H1 (cell line): ENCODE measurements at regions not wholly inside any gene's neighbourhood (a gene's known extent, or its start where the extent isn't known, plus 50 kb on each side); places are given as distances from the start of the nearest gene placed in this dataset.
A peak's percentile ranks its signal among the peaks of the same experiment; 100 is the strongest.

Experiments used
- CTCF ChIA-PET: fragments of 300-600 bp; sonication (Branson Sonifier 250); formaldehyde crosslinking; loops from one replicate; lab custom pipeline; 2021; ENCODE audit not compliant: partially characterized antibody; lab: Charles Lee
- POLR2A ChIA-PET: fragments of 300-600 bp; sonication (Branson Sonifier 250); formaldehyde crosslinking; loops from one replicate; lab custom pipeline; 2021; ENCODE audit warnings: inconsistent platforms; ENCODE audit not compliant: partially characterized antibody; lab: Charles Lee
- DNase-seq, 2 experiments: peaks; one replicate each; pipeline versions ENCODE4 v3.0.0 to v3.0.0-alpha.2; 2010 to 2022; ENCODE audit warnings: low spot score in 2 of 2, low read depth in 1 of 2, mixed read lengths in 1 of 2
- FAIRE-seq: peaks from 2 replicates; lab custom pipeline; 2011; peaks lifted over from hg19 to GRCh38; lab: Jason Lieb, UNC
- H2AFZ ChIP-seq: 2 replicates; pipeline ENCODE4 v1.8.1; 2012; ENCODE audit warnings: low read length, inconsistent platforms
- H2AK5ac ChIP-seq: 2 replicates; pipeline ENCODE4 v1.6.1; 2013; ENCODE audit warnings: low read depth, low read length
- H2BK120ac ChIP-seq: replicated peaks from 2 replicates; pipeline ENCODE3; 2013; ENCODE audit warnings: low read depth, low read length, inconsistent platforms
- H2BK12ac ChIP-seq: 2 replicates; pipeline ENCODE4 v1.6.1; 2013; ENCODE audit warnings: low read depth, low read length
- H2BK15ac ChIP-seq: 2 replicates; pipeline ENCODE4 v1.6.1; 2013; ENCODE audit warnings: low read length
- H2BK20ac ChIP-seq: 2 replicates; pipeline ENCODE4 v1.6.1; 2013; ENCODE audit warnings: low read length
- H2BK5ac ChIP-seq: 2 replicates; pipeline ENCODE4 v1.6.1; 2013; ENCODE audit warnings: low read depth, low read length
- H3K14ac ChIP-seq: 2 replicates; pipeline ENCODE4 v1.6.1; 2013; ENCODE audit warnings: inconsistent platforms; ENCODE audit not compliant: insufficient read length
- H3K18ac ChIP-seq: 2 replicates; pipeline ENCODE4 v1.6.1; 2013; ENCODE audit warnings: low read length; ENCODE audit errors: extremely low read depth
- H3K23ac ChIP-seq: 2 replicates; pipeline ENCODE4 v1.6.1; 2013; ENCODE audit warnings: inconsistent platforms; ENCODE audit not compliant: insufficient read length
- H3K23me2 ChIP-seq: 2 replicates; pipeline ENCODE4 v1.6.1; 2013; ENCODE audit warnings: low read depth, low read length
- H3K27ac ChIP-seq: 2 replicates; pipeline ENCODE4 v1.6.1; 2011; ENCODE audit warnings: low read depth, low read length, inconsistent platforms
- H3K27me3 ChIP-seq, 4 experiments: replicated peaks in 1 of 4; 1 replicate in 1 of 4; 2 replicates in 3 of 4; pipeline versions ENCODE4 v1.6.1 to v1.8.1; 2011 to 2013; ENCODE audit warnings: low read length in 3 of 4, mild to moderate bottlenecking in 3 of 4, inconsistent platforms in 2 of 4, mixed read lengths in 2 of 4, moderate library complexity in 1 of 4; ENCODE audit not compliant: control insufficient read depth in 3 of 4, insufficient read depth in 3 of 4; ENCODE audit errors: extremely low read depth in 1 of 4
- H3K36me3 ChIP-seq, 4 experiments: 2 replicates each; pipeline versions ENCODE4 v1.6.1 to v1.8.1; 2011 to 2013; ENCODE audit warnings: mild to moderate bottlenecking in 4 of 4, low read length in 3 of 4, moderate library complexity in 2 of 4, control low read depth in 1 of 4, inconsistent platforms in 1 of 4; ENCODE audit not compliant: insufficient read depth in 4 of 4, control insufficient read depth in 2 of 4
- H3K4ac ChIP-seq: replicated peaks from 2 replicates; pipeline ENCODE3; 2013; ENCODE audit warnings: low read length, low read depth, mixed read lengths, inconsistent platforms; ENCODE audit not compliant: insufficient read length
- H3K4me1 ChIP-seq, 4 experiments: replicated peaks in 1 of 4; 1 replicate in 1 of 4; 2 replicates in 3 of 4; pipeline versions ENCODE4 v1.6.1 to v1.8.1; 2011 to 2013; ENCODE audit warnings: low read length in 3 of 4, inconsistent platforms in 2 of 4, mixed read lengths in 1 of 4; ENCODE audit not compliant: insufficient read depth in 4 of 4, control insufficient read depth in 3 of 4
- H3K4me2 ChIP-seq, 2 experiments: 2 replicates each; pipeline versions ENCODE4 v1.6.1 to v1.8.1; 2011 to 2013; ENCODE audit warnings: low read depth in 2 of 2, low read length in 2 of 2, control low read depth in 1 of 2, inconsistent platforms in 1 of 2, mild to moderate bottlenecking in 1 of 2; ENCODE audit not compliant: insufficient read depth in 1 of 2
- H3K4me3 ChIP-seq, 4 experiments: fragments of 200-600, 300-600 bp in 1 of 4; sonication (generic), shearing (Covaris generic), sonication (Bioruptor Twin) in 1 of 4; 2 replicates each; pipeline versions ENCODE4 v1.5.1 to v1.8.1; 2011 to 2016; ENCODE audit warnings: low read length in 4 of 4, low read depth in 3 of 4, control low read depth in 2 of 4, inconsistent platforms in 2 of 4, mild to moderate bottlenecking in 2 of 4, mixed read lengths in 1 of 4, moderate library complexity in 1 of 4; ENCODE audit not compliant: insufficient read depth in 2 of 4; ENCODE audit errors: extremely low read depth in 1 of 4
- H3K56ac ChIP-seq: replicated peaks from 2 replicates; pipeline ENCODE3; 2013; ENCODE audit warnings: low read depth, mild to moderate bottlenecking, mixed read lengths, low read length, inconsistent platforms; ENCODE audit not compliant: insufficient read length
- H3K79me1 ChIP-seq: 2 replicates; pipeline ENCODE4 v1.6.1; 2013; ENCODE audit warnings: low read depth, low read length, control low read depth
- H3K79me2 ChIP-seq, 2 experiments: 2 replicates each; pipeline versions ENCODE4 v1.6.1 to v1.8.1; 2012 to 2013; ENCODE audit warnings: low read length in 2 of 2, mild to moderate bottlenecking in 2 of 2, inconsistent platforms in 1 of 2; ENCODE audit not compliant: insufficient read depth in 2 of 2, control insufficient read depth in 1 of 2
- H3K9ac ChIP-seq, 4 experiments: replicated peaks in 1 of 4; 1 replicate in 1 of 4; 2 replicates in 3 of 4; pipeline versions ENCODE4 v1.6.1 to v1.8.1; 2011 to 2013; ENCODE audit warnings: low read depth in 3 of 4, low read length in 3 of 4, control low read depth in 2 of 4, mild to moderate bottlenecking in 2 of 4, moderate library complexity in 2 of 4, inconsistent platforms in 1 of 4; ENCODE audit errors: extremely low read depth in 1 of 4
- H3K9me3 ChIP-seq, 2 experiments: 2 replicates each; pipeline versions ENCODE4 v1.6.1 to v1.8.1; 2012 to 2013; ENCODE audit warnings: mild to moderate bottlenecking in 2 of 2, moderate library complexity in 2 of 2, control low read depth in 1 of 2, inconsistent platforms in 1 of 2, low read depth in 1 of 2, low read length in 1 of 2, mixed read lengths in 1 of 2; ENCODE audit not compliant: insufficient read depth in 2 of 2
- H4K20me1 ChIP-seq, 2 experiments: replicated peaks in 1 of 2; 2 replicates each; pipeline versions ENCODE3 to v1.8.1; 2011 to 2013; ENCODE audit warnings: inconsistent platforms in 2 of 2, low read length in 2 of 2, mild to moderate bottlenecking in 1 of 2; ENCODE audit not compliant: insufficient read depth in 2 of 2, control insufficient read depth in 1 of 2
- H4K5ac ChIP-seq: 2 replicates; pipeline ENCODE4 v1.6.1; 2013; ENCODE audit warnings: low read length, low read depth, mixed read lengths, inconsistent platforms; ENCODE audit not compliant: insufficient read length
- H4K8ac ChIP-seq: 2 replicates; pipeline ENCODE4 v1.8.0; 2013; ENCODE audit warnings: mild to moderate bottlenecking, moderate library complexity, low read length, inconsistent platforms; ENCODE audit not compliant: insufficient read depth; ENCODE audit errors: extremely low read depth
- H4K91ac ChIP-seq: replicated peaks from 2 replicates; pipeline ENCODE3; 2013; ENCODE audit warnings: low read length, mixed read lengths, inconsistent platforms; ENCODE audit not compliant: insufficient read length
- BACH1 ChIP-seq: IDR thresholded peaks from 2 replicates; pipeline ENCODE4 v1.6.1; 2012; ENCODE audit warnings: low read length, improper control_type of control experiment
- CREB1 ChIP-seq: IDR thresholded peaks from 2 replicates; pipeline ENCODE4 v1.6.1; 2012; ENCODE audit warnings: inconsistent platforms
- CTBP2 ChIP-seq: IDR thresholded peaks from 2 replicates; pipeline ENCODE4 v1.7.0; 2011; ENCODE audit warnings: borderline replicate concordance, mild to moderate bottlenecking, moderate library complexity, mixed read lengths, low read length; ENCODE audit not compliant: insufficient read depth, insufficient read length
- E2F6 ChIP-seq: IDR thresholded peaks from 2 replicates; pipeline ENCODE4 v1.6.1; 2012; ENCODE audit warnings: inconsistent platforms
- EGR1 ChIP-seq: IDR thresholded peaks from 2 replicates; pipeline ENCODE4 v1.6.1; 2011; ENCODE audit warnings: low read depth, low read length, borderline replicate concordance
- EZH2 ChIP-seq: fragments of 200-600 bp; sonication (generic); IDR thresholded peaks from 2 replicates; pipeline ENCODE4 v1.7.1; 2012; ENCODE audit warnings: low read depth, mild to moderate bottlenecking, moderate library complexity, low read length, inconsistent platforms; ENCODE audit not compliant: severe bottlenecking
- FOSL1 ChIP-seq: IDR thresholded peaks from 2 replicates; pipeline ENCODE4 v1.6.1; 2011; ENCODE audit warnings: mild to moderate bottlenecking, low read depth, low read length, moderate library complexity; ENCODE audit not compliant: insufficient read depth
- NRF1 ChIP-seq: IDR thresholded peaks from 2 replicates; pipeline ENCODE4 v1.6.1; 2011; ENCODE audit warnings: mild to moderate bottlenecking, low read depth, low read length, improper control_type of control experiment
- RFX5 ChIP-seq: IDR thresholded peaks from 2 replicates; pipeline ENCODE4 v1.6.1; 2011; ENCODE audit warnings: low read depth, low read length, improper control_type of control experiment, borderline replicate concordance
- SIX5 ChIP-seq: IDR thresholded peaks from 2 replicates; pipeline ENCODE4 v1.6.1; 2011; ENCODE audit warnings: mild to moderate bottlenecking, low read depth, low read length
- SP2 ChIP-seq: IDR thresholded peaks from 2 replicates; pipeline ENCODE4 v1.6.1; 2012; ENCODE audit warnings: mild to moderate bottlenecking, low read length, inconsistent platforms
- TCF12 ChIP-seq: IDR thresholded peaks from 2 replicates; pipeline ENCODE4 v1.6.1; 2011; ENCODE audit warnings: low read depth, mild to moderate bottlenecking, low read length
- YY1 ChIP-seq: IDR thresholded peaks from 2 replicates; pipeline ENCODE4 v1.6.1; 2011; ENCODE audit warnings: low read depth, mild to moderate bottlenecking, low read length
- WGBS, 2 experiments: shearing (Covaris generic) in 1 of 2; methylation state at CpG; one replicate each; pipeline versions ENCODE4 v1.1.6 to v1.1.7; 2013 to 2015; ENCODE audit warnings: low lambda C conversion rate in 2 of 2, mixed read lengths in 2 of 2, inconsistent platforms in 1 of 2, low coverage in 1 of 2, missing lambda C conversion rate in 1 of 2; ENCODE audit not compliant: insufficient replicate concordance in 2 of 2, insufficient coverage in 1 of 2, insufficient read length in 1 of 2; ENCODE audit errors: extremely low coverage in 1 of 2, missing lambda C conversion rate in 1 of 2; 5-methylcytosine and 5-hydroxymethylcytosine counted together

GRCh38 chr7:155228894-155229293, 68.8 kb upstream of the INSIG1 start:
- H3K79me1 ChIP-seq: no peaks in the 10 kb centered on the region
- no peaks in the 10 kb centered on the region for H3K79me2 ChIP-seq
- H2BK5ac ChIP-seq: no peak overlapping the region
- H3K9ac ChIP-seq: no peak overlapping the region
- no peaks in the 10 kb centered on the region; a peak in 1 of 4 replicates for H3K9me3 ChIP-seq
- peak overlapping the region; percentile 78; the same call in 1 of the 2 replicates for H3K18ac ChIP-seq
- H3K27ac ChIP-seq: no peak overlapping the region
- H3K36me3 ChIP-seq: no peaks in the 10 kb centered on the region
- H4K8ac ChIP-seq: no peak overlapping the region
- H2BK120ac ChIP-seq: peak overlapping the region; percentile 39
- no peaks in the 10 kb centered on the region for H4K20me1 ChIP-seq
- no peaks in the 10 kb centered on the region for H3K23me2 ChIP-seq
- FAIRE-seq (no peak), DNase-seq (no peak)
- no peak overlapping the region for H3K56ac ChIP-seq
- H3K4ac ChIP-seq: peak overlapping the region; percentile 80
- H3K23ac ChIP-seq: no peak overlapping the region
- 84% methylated on average over 9 of the region's 9 CpGs; no CpG with 5 or more reads in 1 of the 2 experiments for WGBS, 2 experiments
- peak overlapping the region; percentile 34 for H4K91ac ChIP-seq
- no peak overlapping the region for H3K4me3 ChIP-seq
- POLR2A ChIA-PET: no interaction called here
- 0 out of 2 replicates have a peak overlapping the region, but pooled peaks have one; percentile 77 for H2BK20ac ChIP-seq
- H2AFZ ChIP-seq: no peak overlapping the region
- H4K5ac ChIP-seq: peak overlapping the region; percentile 12
- no peak overlapping the region for H3K14ac ChIP-seq
- H2BK15ac ChIP-seq: 0 out of 2 replicates have a peak overlapping the region, but pooled peaks have one; percentile 88
- H2BK12ac ChIP-seq: peak overlapping the region; percentile 72
- H2AK5ac ChIP-seq: peak overlapping the region; percentile 77; the same call in 1 of the 2 replicates
- peaks cover 0 to 23% (median 18%) of the 10 kb centered on the region in 4 experiments; a peak in 6 of 7 replicates for H3K4me1 ChIP-seq
- peaks cover 0 to 15% (median 7%) of the 10 kb centered on the region in 4 experiments; a peak in 5 of 7 replicates for H3K27me3 ChIP-seq
- CTCF ChIA-PET: interaction anchor here (1.6 to 1.8 kb wide), 2 partner anchors 11 to 39 kb away, joined by 5 to 10 read pairs; no protein-coding TSS in a partner anchor
- no peak overlapping the region for H3K4me2 ChIP-seq
- no peak for TF ChIP-seq TCF12
- no peak for TF ChIP-seq SIX5
- no peak for TF ChIP-seq EZH2
- TF ChIP-seq E2F6: no peak
- no peak for TF ChIP-seq FOSL1
- TF ChIP-seq EGR1: no peak
- TF ChIP-seq SP2: no peak
- no peak for TF ChIP-seq CTBP2
- no peak for TF ChIP-seq YY1
- no peak for TF ChIP-seq BACH1
- TF ChIP-seq RFX5: no peak
- TF ChIP-seq CREB1: no peak
- TF ChIP-seq NRF1: no peak
- TF ChIP-seq, all 59 proteins: peak for 0
